ENCODE measurements at regions not wholly inside any gene's neighbourhood (a gene's known extent, or its start where the extent isn't known, plus 50 kb on each side); places are given as distances from the start of the nearest gene placed in this dataset.
"Not testable (repeated sequence)": the region's sequence is repeated elsewhere in the genome, so short reads cannot be mapped to it uniquely, and the experiment has no call there.

DNA sequence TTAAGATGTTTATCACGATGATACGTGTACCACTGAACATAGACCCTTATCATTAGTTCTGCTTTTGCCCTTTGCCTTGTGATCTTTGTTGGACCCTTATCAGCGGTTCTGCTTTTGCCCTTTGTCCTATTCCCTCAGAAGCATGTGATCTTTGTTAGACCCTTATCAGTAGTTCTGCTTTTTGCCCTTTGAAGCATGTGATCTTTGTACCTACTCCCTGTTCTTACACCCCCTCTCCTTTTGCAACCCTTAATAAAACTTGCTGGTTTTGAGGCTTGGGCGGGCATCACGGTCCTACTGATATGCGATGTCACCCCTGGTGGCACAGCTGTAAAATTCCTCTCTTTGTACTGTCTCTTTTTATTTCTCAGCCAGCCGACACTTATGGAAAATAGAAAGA, 117.0 kb downstream of the SDHAF3 start:
- H3K4me3 ChIP-seq (ENCODE audit: control insufficient read depth, low read depth, low read length); DNase-seq (ENCODE audit: low read depth): not testable (repeated sequence)

DNA sequence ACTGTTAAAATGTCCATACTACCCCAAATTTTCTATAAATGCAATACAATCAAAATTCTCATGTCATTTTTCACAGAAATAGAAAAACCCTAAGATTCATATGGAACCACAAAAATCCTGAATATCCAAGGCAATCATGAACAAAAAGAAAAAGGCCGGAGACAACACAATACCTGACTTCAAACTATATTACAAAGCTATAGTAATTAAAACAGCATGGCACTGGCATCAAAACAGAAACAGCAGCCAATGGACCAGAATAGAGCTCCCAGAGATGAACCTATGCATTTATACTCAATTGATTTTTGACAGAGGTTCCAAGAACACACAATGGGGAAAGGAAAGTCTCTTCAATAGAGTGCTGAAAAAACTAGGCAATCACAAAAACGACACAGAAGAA, 128.8 kb downstream of the SDHAF3 start:
- no peak for DNase-seq (ENCODE audit: low read depth)
- H3K4me3 ChIP-seq (ENCODE audit: control insufficient read depth, low read depth, low read length): no peak overlapping the region
- TF ChIP-seq, protein P1, sequence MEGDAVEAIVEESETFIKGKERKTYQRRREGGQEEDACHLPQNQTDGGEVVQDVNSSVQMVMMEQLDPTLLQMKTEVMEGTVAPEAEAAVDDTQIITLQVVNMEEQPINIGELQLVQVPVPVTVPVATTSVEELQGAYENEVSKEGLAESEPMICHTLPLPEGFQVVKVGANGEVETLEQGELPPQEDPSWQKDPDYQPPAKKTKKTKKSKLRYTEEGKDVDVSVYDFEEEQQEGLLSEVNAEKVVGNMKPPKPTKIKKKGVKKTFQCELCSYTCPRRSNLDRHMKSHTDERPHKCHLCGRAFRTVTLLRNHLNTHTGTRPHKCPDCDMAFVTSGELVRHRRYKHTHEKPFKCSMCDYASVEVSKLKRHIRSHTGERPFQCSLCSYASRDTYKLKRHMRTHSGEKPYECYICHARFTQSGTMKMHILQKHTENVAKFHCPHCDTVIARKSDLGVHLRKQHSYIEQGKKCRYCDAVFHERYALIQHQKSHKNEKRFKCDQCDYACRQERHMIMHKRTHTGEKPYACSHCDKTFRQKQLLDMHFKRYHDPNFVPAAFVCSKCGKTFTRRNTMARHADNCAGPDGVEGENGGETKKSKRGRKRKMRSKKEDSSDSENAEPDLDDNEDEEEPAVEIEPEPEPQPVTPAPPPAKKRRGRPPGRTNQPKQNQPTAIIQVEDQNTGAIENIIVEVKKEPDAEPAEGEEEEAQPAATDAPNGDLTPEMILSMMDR (IDR thresholded peaks at IDR 0.05; ENCODE audit: control insufficient read depth, insufficient read depth, low read depth, low read length, missing control alignments): no peak

DNA sequence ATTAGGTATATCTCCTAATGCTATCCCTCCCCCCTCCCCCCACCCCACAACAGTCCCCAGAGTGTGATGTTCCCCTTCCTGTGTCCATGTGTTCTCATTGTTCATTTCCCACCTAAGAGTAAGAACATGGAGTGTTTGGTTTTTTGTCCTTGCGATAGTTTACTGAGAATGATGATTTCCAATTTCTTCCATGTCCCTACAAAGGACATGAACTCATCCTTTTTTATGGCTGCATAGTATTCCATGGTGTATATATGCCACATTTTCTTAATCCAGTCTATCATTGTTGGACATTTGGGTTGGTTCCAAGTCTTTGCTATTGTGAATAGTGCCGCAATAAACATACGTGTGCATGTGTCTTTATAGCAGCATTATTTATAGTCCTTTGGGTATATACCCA, 140.7 kb downstream of the SDHAF3 start:
- DNase-seq (ENCODE audit: low read depth); H3K4me3 ChIP-seq (ENCODE audit: control insufficient read depth, low read depth, low read length): not testable (repeated sequence)

DNA sequence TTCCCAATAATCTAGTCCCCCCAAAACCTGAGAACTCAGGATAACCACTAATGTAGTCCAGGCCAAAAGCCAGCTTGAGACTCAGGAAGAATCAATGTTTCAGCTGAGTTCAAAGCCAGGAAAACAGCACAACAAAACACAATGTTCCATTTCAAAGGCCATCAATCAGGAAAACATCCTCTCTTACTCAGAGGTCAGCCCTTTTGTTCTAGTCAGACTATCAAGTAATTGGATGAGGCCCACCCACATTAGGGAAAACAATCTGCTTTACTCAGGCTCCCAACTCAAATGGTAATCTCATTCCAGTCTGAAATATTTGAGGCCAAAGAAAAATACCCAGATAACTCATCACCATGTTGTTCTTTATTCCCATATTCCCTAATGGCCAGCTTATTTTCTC, 152.2 kb downstream of the SDHAF3 start:
- H3K4me3 ChIP-seq (ENCODE audit: control insufficient read depth, low read depth, low read length): no peak overlapping the region
- DNase-seq (ENCODE audit: low read depth): no peak

DNA sequence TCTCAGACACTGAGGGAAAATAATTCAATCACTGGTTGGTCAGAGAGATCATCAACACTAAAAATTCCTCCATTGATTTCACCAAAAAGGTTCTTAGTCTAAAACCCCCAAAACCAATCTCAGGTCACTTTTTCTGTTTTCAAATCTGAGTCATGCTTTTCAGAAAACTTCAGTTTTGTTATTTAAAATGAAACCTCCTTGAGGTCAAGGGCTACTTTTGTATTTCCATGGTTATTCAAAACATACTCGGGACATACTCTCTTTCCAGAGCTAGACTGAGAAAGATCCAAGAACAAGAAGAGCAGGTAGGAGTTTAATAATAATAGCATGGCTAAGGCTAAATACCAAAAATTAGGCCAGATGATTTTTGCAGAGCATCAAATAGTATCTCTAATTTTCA, 152.8 kb downstream of the SDHAF3 start:
- TF ChIP-seq, protein P1 (IDR thresholded peaks at IDR 0.05; ENCODE audit: control insufficient read depth, insufficient read depth, low read depth, low read length, missing control alignments): no peak
- DNase-seq (ENCODE audit: low read depth): no peak
- H3K4me3 ChIP-seq (ENCODE audit: control insufficient read depth, low read depth, low read length): no peak overlapping the region

More for the DNA sequence above, 152.2 kb downstream of the SDHAF3 start:
- TF ChIP-seq, protein P1 (IDR thresholded peaks at IDR 0.05; ENCODE audit: control insufficient read depth, insufficient read depth, low read depth, low read length, missing control alignments): no peak

DNA sequence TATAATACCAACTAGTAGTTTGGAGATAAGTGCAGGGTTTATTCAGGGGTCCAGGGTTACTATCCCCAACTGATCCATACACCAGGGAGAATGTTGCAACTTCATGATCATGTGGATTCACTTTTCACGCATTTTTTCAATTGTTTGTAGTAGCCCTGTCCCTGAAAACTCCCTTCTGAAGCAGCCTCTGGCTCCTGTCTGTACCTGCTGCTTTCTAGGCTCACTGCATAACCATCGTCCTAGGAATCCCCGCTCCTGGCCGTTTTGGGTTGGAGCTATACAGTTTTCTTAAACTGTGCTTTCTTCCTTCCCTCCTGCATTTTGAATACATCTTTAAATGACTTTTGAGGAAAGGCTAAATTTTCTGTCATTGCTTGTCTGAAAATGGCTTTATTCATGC, 154.1 kb downstream of the SDHAF3 start:
- no peak overlapping the region for H3K4me3 ChIP-seq (ENCODE audit: control insufficient read depth, low read depth, low read length)
- DNase-seq (ENCODE audit: low read depth): no peak
- TF ChIP-seq, protein P1 (IDR thresholded peaks at IDR 0.05; ENCODE audit: control insufficient read depth, insufficient read depth, low read depth, low read length, missing control alignments): no peak

DNA sequence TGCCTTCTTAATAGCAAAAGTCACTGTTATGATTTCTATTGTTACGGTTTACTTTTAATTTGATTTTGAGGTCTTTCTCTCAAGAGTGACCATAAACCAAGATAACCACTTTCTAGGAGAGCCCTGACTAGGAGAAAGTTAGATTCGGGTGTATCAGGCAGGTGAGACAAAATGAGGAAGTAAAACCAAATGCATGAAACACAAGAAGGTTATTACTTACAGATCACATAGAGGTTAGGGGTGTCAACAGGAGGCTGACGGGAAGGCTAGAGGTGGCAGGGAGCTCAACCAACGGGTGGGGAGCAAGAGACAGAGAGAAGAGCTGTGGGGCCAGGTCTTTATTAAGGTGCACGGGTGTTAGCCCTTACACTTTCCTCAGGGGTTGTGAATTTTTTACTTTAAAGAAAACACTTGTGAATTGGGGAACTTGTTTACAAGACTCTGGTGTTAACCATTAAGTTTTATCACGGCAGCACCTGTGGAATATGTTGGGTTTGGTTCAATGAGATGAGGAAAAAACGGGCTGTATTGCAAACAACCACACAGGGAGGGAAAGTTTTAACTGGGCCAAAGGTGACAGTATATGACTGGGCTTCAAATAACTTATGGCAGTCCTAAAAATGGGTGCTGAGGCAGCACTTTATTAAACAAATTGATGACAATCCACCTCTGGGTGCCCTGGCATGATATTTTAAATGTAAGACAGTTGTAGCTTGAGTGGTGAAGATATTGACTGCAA, 154.9 kb downstream of the SDHAF3 start:
- H3K4me3 ChIP-seq (ENCODE audit: control insufficient read depth, low read depth, low read length): no peak overlapping the region
- no peak for DNase-seq (ENCODE audit: low read depth)
- TF ChIP-seq, protein P1 (IDR thresholded peaks at IDR 0.05; ENCODE audit: control insufficient read depth, insufficient read depth, low read depth, low read length, missing control alignments): no peak

DNA sequence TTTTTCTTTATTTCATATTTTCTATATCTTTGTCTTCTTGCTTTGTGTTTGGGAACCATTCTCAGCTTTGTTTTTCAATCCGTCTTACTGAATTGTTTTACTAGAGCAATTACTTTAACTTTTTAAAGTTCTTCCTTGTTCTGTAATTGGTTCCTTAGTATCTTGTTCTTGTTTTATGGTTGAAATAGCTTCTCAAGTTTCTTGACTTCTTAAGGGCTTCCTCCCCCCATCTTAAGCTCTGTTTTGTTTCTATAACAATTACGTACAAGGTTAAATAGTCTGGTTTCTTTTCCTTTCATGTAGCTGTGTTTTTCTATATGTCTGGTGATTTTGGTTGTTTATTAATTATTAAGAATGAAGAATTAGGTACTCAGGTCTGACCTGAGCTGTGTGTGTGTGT, 158.0 kb downstream of the SDHAF3 start:
- no peak overlapping the region for H3K4me3 ChIP-seq (ENCODE audit: control insufficient read depth, low read depth, low read length)
- no peak for DNase-seq (ENCODE audit: low read depth)
- TF ChIP-seq, protein P1 (IDR thresholded peaks at IDR 0.05; ENCODE audit: control insufficient read depth, insufficient read depth, low read depth, low read length, missing control alignments): no peak
